ENCODE measurements at regions not wholly inside any gene's neighbourhood (a gene's known extent, or its start where the extent isn't known, plus 50 kb on each side); places are given as distances from the start of the nearest gene placed in this dataset.

- TF ChIP-seq, protein P1, sequence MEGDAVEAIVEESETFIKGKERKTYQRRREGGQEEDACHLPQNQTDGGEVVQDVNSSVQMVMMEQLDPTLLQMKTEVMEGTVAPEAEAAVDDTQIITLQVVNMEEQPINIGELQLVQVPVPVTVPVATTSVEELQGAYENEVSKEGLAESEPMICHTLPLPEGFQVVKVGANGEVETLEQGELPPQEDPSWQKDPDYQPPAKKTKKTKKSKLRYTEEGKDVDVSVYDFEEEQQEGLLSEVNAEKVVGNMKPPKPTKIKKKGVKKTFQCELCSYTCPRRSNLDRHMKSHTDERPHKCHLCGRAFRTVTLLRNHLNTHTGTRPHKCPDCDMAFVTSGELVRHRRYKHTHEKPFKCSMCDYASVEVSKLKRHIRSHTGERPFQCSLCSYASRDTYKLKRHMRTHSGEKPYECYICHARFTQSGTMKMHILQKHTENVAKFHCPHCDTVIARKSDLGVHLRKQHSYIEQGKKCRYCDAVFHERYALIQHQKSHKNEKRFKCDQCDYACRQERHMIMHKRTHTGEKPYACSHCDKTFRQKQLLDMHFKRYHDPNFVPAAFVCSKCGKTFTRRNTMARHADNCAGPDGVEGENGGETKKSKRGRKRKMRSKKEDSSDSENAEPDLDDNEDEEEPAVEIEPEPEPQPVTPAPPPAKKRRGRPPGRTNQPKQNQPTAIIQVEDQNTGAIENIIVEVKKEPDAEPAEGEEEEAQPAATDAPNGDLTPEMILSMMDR (conservative IDR thresholded peaks at IDR 0.05; ENCODE audit: low read depth, low read length) = no peak
- no peak for TF ChIP-seq EZH2 (IDR thresholded peaks at IDR 0.05; ENCODE audit: borderline replicate concordance, low read depth, low read length, poor library complexity, severe bottlenecking)
These were observed 57.5 kb upstream of the C14orf180 start for GRCh38 chr14:104521816-104522745.
